HAP-1 (cell line): ENCODE measurements at regions not wholly inside any gene's neighbourhood (a gene's known extent, or its start where the extent isn't known, plus 50 kb on each side); places are given as distances from the start of the nearest gene placed in this dataset.
A peak's percentile ranks its signal among the peaks of the same experiment; 100 is the strongest.

Source experiments
- DNase-seq, 2 experiments: peaks; one replicate each; pipeline ENCODE4 v3.0.0-alpha.2; 2016 to 2020; ENCODE audit warnings: low spot score in 2 of 2
- H3K27me3 ChIP-seq: fragments of 250-450 bp; sonication (Bioruptor Pico); 2 replicates; pipeline ENCODE4 v1.5.1; 2020; ENCODE audit warnings: low read depth, mild to moderate bottlenecking, moderate library complexity
- H3K36me3 ChIP-seq: fragments of 250-450 bp; sonication (Bioruptor Pico); replicated peaks from 2 replicates; pipeline ENCODE4 v1.5.1; 2020; ENCODE audit warnings: mild to moderate bottlenecking
- H3K4me1 ChIP-seq: fragments of 250-450 bp; sonication (Bioruptor Pico); 2 replicates; pipeline ENCODE4 v1.5.1; 2020; ENCODE audit warnings: mild to moderate bottlenecking
- H3K4me3 ChIP-seq: fragments of 250-450 bp; sonication (Bioruptor Pico); 2 replicates; pipeline ENCODE4 v1.5.1; 2020; ENCODE audit warnings: mild to moderate bottlenecking, moderate library complexity
- H3K9me3 ChIP-seq: fragments of 250-450 bp; sonication (Bioruptor Pico); 2 replicates; pipeline ENCODE4 v1.5.1; 2020; ENCODE audit warnings: mild to moderate bottlenecking, moderate library complexity
- in situ Hi-C: fragments of 300-500 bp; cut with MboI; formaldehyde crosslinking; loops from 3 replicates; pipeline ENCODE4 v1.14.3; 2020; ENCODE audit warnings: low sequenced_read_pairs, inconsistent platforms, mixed read lengths

DNA sequence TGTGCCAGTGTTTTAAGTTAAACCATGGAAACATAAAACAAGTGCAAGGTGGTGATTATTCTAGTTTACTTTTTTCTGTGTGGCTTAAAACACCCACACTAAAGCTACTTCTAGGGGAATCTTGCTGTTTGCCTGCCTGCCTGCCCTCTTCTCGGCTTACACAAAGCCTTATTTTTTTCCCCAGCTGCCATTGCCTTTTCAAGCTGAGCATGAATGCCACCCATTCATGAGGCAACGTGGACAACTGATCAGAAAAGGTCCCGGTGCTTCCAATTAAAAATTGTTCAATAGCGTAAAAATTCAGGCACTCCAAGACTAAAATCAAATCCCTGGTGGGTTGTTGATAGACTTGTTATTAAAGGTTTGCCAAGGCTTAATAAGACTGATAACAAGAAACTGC is 401.4 kb downstream of the TMEM161B start:
- H3K4me1 ChIP-seq, result no peaks in the 10 kb centered on the region
- DNase-seq, result no peak
- no peaks in the 10 kb centered on the region for H3K27me3 ChIP-seq
- no peak overlapping the region for H3K4me3 ChIP-seq
- in situ Hi-C loops, result no loop called here
- no peaks in the 10 kb centered on the region for H3K36me3 ChIP-seq
- no peaks in the 10 kb centered on the region for H3K9me3 ChIP-seq

DNA sequence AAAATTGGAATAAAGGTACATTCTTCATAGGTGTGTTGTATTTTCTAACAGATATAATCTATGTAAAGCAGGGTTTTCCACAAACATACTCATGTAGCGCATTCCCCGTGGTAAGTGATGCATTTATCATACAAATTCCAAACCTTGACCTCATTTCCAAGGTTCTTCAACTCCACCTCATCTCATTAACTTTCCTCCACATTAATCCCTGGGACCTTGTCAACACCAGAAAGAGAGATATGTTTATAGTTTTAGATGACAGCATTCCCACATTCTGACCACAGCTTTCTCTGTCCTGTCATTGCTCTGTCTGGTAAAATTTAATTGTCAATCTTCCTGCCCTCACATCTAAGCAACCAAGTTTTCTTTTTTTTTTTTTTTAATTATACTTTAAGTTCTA is 415.1 kb downstream of the TMEM161B start:
- DNase-seq, result no peak
- no peaks in the 10 kb centered on the region for H3K36me3 ChIP-seq

DNA sequence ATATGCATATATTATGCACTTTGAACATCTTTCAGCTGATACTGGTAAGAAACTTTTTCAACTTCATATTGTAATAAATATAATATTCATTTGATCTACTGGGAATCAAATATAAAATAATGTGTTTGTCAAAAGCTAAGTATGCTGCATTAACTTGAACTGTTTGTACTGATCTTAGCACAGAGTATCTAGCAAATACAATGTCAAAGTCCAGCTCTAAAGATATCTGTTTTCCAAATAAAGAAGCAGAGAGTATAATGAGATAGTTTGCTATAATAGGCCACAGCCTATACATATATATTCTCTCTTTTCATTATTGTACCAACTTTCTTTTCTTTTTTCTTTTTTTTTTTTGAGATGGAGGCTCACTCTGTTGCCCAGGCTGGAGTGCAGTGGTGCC is 417.0 kb downstream of the TMEM161B start:
- H3K4me3 ChIP-seq, result no peak overlapping the region
- DNase-seq, result no peak
- H3K4me1 ChIP-seq, result no peaks in the 10 kb centered on the region
- H3K27me3 ChIP-seq, result no peaks in the 10 kb centered on the region
- no peaks in the 10 kb centered on the region for H3K36me3 ChIP-seq
- in situ Hi-C loops, result no loop called here
- no peaks in the 10 kb centered on the region for H3K9me3 ChIP-seq

More for the DNA sequence above, 415.1 kb downstream of the TMEM161B start:
- Histone ChIP-seq H3K4me1 (no peaks in the 10 kb centered on the region), H3K9me3 (no peaks in the 10 kb centered on the region), H3K27me3 (no peaks in the 10 kb centered on the region), H3K4me3 (no peak overlapping the region)
- in situ Hi-C loops, result no loop called here

DNA sequence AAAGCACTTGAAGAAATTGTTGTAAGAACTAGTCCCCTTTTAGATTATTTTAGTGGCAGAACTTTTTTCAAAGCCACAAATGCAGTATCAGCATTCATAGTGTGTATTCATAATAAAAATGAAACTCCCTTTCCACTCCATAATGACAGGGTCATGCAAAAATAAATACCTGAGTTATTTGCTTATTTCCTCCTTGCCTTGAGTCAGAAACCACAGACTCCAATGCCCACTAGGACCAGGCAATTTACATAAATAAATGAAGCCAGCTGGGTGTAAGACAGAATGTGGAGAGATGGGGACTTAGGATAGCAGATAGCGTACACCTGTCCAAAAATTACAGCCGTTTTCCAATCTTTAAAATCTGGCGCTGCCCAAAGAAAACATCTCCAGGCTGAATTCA is 417.8 kb downstream of the TMEM161B start:
- no peaks in the 10 kb centered on the region for H3K36me3 ChIP-seq
- in situ Hi-C loops, result no loop called here
- no peaks in the 10 kb centered on the region for H3K9me3 ChIP-seq
- no peaks in the 10 kb centered on the region for H3K27me3 ChIP-seq
- H3K4me1 ChIP-seq, result no peaks in the 10 kb centered on the region
- DNase-seq, result no peak
- H3K4me3 ChIP-seq, result no peak overlapping the region

DNA sequence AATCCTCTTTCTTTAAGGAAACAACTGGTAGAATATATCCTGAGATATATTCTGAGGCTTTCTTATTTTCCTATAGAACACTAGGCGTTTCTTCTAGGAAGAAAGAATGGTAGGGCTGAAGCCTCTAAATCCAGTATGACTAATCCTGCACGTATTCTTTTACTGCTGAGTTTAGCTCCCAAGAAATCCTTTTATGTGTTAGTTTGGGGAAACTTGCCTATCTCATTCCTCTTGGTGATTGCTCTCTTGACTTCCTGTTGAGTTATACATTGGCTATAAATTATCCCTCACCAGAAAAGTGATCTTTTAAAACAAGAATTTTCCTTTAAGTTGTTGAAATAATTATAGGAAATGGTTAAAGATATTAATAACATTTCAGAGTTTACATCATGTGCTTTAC is 422.9 kb downstream of the TMEM161B start:
- in situ Hi-C loops, result no loop called here
- H3K4me1 ChIP-seq, result no peaks in the 10 kb centered on the region
- DNase-seq, result no peak
- H3K36me3 ChIP-seq, result no peaks in the 10 kb centered on the region
- H3K9me3 ChIP-seq, result no peaks in the 10 kb centered on the region
- H3K4me3 ChIP-seq, result no peak overlapping the region
- no peaks in the 10 kb centered on the region for H3K27me3 ChIP-seq

DNA sequence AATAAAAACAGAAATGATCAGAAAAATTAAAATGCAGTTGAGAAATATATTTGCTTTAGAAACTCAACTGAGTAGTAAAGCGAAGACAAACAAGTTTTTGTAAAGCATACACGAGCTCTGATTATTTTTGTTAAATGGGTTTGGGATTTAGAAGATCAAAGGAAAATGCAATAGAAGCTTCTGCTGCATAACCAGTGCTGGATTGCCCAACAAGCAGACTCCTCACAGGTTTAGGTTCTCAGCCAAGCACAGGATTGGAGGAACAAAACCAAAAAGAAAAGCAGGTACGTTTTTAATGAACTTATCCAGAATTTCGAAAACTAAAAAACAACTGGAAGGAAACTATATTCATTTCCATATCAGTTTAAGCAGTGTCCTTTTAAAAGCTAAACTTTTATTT is 423.8 kb downstream of the TMEM161B start:
- H3K36me3 ChIP-seq, result no peaks in the 10 kb centered on the region
- no peak overlapping the region for H3K4me3 ChIP-seq
- H3K27me3 ChIP-seq, result no peaks in the 10 kb centered on the region
- DNase-seq, result no peak
- in situ Hi-C loops, result no loop called here
- no peaks in the 10 kb centered on the region for H3K4me1 ChIP-seq
- H3K9me3 ChIP-seq, result no peaks in the 10 kb centered on the region

DNA sequence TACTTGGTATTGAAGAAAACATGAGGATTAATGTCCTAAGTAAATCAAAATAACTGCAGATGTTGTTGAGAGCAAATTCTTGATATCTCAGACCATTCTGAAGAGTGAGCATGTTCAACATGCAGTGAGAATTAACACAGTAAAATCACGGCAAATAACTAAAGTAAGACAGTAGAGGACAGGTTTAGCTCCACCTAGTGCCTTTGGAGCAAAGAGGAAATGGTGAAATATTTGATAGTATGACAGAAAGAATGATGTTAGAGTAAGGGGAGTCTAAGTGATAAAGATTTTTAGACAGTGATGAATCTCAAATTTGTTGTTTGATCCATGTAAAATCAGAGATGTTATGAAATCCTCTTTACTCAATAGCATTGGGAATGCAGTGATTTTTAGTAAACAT is 424.2 kb downstream of the TMEM161B start:
- Histone ChIP-seq H3K36me3 (no peaks in the 10 kb centered on the region), H3K9me3 (no peaks in the 10 kb centered on the region), H3K27me3 (no peaks in the 10 kb centered on the region), H3K4me3 (no peak overlapping the region), H3K4me1 (no peaks in the 10 kb centered on the region)
- in situ Hi-C loops, result no loop called here
- no peak for DNase-seq

DNA sequence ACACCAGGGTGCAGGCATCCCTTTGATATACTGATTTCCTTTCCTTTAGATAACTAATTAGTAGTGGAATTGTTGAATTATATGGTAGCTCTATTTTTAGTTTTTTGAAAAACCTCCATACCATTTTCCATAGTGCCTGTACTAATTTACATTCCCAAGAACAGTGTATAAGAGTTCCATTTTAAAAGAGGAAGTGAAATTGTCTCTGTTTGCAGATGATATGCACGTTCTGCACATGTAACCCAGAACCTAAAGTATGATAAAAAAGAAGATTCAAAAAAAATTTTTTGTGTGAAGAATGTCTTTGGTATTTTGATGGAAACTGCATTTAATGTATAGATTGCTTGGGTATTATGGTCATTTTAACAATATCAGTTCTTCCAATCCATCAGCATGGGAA is 424.0 kb upstream of the CCNH start:
- H3K36me3 ChIP-seq, result no peaks in the 10 kb centered on the region
- DNase-seq, result no peak
- H3K4me1 ChIP-seq, result no peaks in the 10 kb centered on the region
- no peaks in the 10 kb centered on the region for H3K27me3 ChIP-seq
- no peak overlapping the region for H3K4me3 ChIP-seq
- in situ Hi-C loops, result no loop called here
- no peaks in the 10 kb centered on the region for H3K9me3 ChIP-seq

DNA sequence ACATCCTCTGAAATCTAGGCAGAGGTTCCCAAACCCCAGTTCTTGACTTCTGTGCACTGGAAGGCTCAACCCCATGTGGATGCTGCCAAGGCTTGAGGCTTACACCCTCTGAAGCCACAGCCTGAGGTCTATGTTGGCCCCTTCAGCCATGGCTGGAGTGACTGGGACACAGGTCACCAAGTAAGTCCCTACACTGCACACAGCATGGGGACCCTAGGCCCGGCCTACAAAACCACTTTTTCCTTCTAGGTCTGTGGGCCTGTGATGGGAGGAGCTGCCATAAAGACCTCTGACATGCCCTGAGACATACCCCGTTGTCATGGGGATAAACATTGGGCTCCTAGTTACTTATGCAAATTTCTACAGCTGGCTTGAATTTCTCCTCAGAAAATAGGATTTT is 418.8 kb upstream of the CCNH start:
- in situ Hi-C loops, result no loop called here
- H3K4me1 ChIP-seq, result peaks cover 8% of the 10 kb centered on the region; the same call in 1 of the 2 replicates
- no peaks in the 10 kb centered on the region for H3K27me3 ChIP-seq
- no peak overlapping the region for H3K4me3 ChIP-seq
- no peaks in the 10 kb centered on the region for H3K9me3 ChIP-seq
- H3K36me3 ChIP-seq, result no peaks in the 10 kb centered on the region
- DNase-seq, result no peak

DNA sequence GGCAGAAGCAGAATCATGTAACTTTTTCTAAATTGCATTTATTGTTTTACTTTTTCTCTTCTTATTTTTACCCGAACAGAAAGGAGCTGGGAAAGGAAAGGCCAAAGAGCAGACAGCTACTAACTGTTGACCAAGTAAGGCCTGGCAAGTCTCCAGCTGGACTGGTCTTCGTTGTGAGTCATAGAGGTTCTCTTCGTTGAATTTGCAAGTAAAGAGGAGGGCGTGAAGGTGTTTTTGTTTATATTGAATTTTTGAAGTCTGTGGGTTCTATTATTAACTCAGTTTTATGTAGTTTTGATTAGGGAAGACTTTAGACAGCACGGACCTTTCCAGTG is 416.5 kb upstream of the CCNH start:
- peaks cover 8% of the 10 kb centered on the region; the same call in 1 of the 2 replicates for H3K4me1 ChIP-seq
- DNase-seq, result peak; percentile 12 to 61
- in situ Hi-C loops, result no loop called here
- H3K9me3 ChIP-seq, result no peaks in the 10 kb centered on the region
- no peaks in the 10 kb centered on the region for H3K36me3 ChIP-seq
- no peak overlapping the region for H3K4me3 ChIP-seq
- H3K27me3 ChIP-seq, result no peaks in the 10 kb centered on the region

DNA sequence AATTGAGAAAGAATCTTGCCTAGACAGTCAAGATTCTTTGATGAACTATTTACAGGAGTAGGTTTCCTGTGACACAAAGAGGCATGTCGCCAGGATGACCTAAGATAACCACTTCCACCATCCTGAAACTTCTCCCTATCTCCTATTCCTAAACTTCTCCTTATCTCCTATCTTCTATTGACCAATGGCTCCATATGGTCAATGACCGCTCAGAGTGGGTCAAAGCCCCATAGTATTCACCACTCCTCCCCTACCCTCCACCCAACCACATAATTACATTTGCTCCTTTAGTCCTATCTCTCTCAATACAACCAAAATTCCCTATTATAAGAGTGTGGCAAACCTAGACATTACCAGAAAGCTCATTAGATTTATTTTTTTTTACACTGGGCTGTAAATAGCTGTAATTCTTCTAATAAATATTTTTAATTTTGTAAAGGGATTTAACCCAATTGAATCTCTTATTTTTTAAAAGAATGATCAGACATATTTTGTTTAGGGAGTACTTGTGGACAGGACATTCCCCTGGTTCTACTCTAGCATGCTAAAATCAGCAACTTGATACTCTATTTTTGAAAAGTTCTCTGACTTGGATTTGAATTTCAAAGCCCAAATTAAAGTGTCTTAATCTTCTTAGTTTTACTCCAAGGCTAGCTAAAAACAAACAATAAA is 416.0 kb upstream of the CCNH start:
- Histone ChIP-seq H3K4me1 (peaks cover 8% of the 10 kb centered on the region; the same call in 1 of the 2 replicates), H3K27me3 (no peaks in the 10 kb centered on the region), H3K4me3 (no peak overlapping the region), H3K36me3 (no peaks in the 10 kb centered on the region), H3K9me3 (no peaks in the 10 kb centered on the region)
- DNase-seq, result no peak
- in situ Hi-C loops, result no loop called here

DNA sequence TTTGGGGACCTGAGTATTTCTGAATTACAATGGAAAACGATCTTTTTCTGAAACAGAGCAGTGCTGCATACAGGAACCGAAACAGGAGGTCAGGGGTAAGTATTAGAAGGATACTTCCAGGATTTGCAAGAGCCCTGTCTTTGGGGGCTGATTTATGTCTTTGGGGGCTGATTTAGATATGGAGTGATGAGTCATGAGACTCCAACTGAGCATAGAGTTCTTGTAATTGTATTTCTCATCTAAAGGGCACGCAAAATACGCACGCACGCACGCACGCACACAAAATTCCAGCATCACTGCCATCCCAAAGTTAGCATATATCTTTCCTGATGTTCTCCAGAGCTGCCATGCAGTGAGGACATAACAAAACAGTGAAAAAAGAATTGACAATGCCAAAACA is 414.8 kb upstream of the CCNH start:
- H3K4me1 ChIP-seq, result peaks cover 8% of the 10 kb centered on the region; the same call in 1 of the 2 replicates
- H3K27me3 ChIP-seq, result no peaks in the 10 kb centered on the region
- no peak for DNase-seq
- H3K9me3 ChIP-seq, result no peaks in the 10 kb centered on the region
- H3K4me3 ChIP-seq, result no peak overlapping the region
- no peaks in the 10 kb centered on the region for H3K36me3 ChIP-seq
- in situ Hi-C loops, result no loop called here

DNA sequence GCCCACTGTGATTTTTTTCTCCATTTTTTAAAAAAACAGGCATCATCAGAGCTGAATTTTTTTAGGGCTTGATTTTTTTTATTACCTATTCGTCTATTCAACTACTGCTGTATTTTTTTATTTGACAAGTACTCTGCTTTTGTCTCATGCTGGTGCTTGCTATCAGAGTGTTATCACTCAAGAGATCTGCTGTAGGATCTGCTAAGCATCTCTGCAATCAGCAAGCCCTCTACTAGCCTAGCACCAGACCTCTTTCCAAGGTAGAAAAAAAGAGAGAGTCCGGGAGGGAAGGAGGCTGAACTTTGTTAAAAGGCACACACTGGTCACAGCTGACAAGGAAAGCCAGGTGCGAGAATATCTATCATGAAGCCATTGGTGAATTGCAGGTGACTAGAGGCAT is 413.8 kb upstream of the CCNH start:
- no peak for DNase-seq
- Histone ChIP-seq H3K4me1 (peaks cover 8% of the 10 kb centered on the region; the same call in 1 of the 2 replicates), H3K9me3 (no peaks in the 10 kb centered on the region), H3K4me3 (no peak overlapping the region), H3K36me3 (no peaks in the 10 kb centered on the region), H3K27me3 (no peaks in the 10 kb centered on the region)
- in situ Hi-C loops, result no loop called here

DNA sequence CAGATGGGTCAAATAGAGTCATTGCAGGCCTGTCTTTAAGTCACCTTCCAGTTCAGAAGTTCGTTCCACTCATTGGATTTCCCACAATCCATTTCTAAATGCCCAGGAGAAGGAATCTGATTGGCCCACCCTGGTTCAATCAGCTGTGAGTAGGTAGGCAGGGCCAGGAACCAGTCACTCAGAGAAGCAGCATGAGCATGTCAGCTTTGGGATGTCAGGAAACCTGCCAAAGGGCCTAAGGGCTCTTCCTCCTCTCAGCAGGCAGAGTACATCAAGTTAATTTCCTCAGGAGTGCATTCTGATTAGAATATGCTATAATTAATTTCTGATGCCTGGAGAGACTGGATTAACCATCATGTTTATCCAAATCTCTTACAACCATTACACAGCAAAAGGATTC is 412.9 kb upstream of the CCNH start:
- DNase-seq, result no peak
- H3K27me3 ChIP-seq, result no peaks in the 10 kb centered on the region
- in situ Hi-C loops, result no loop called here

DNA sequence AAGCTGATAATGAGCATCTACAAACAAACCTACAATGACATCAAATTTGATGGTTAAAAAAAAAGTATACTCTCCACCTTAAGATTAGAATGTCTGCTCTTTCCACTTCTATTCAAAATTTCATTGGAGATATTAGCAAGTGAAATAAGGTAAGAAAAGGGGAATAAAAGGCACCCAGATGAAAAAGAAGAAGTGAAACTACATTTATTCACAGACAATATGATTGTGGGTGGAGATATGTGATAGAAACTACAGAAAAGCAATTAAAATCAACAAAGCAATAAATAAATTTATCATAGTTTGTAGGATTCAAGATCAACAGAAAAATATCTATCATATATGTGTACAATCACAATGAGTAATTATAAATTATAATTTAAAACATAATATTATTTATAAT is 395.1 kb upstream of the CCNH start:
- in situ Hi-C loops, result no loop called here

More for the DNA sequence above, 412.9 kb upstream of the CCNH start:
- H3K9me3 ChIP-seq, result no peaks in the 10 kb centered on the region
- peaks cover 8% of the 10 kb centered on the region; the same call in 1 of the 2 replicates for H3K4me1 ChIP-seq
- no peak overlapping the region for H3K4me3 ChIP-seq
- no peaks in the 10 kb centered on the region for H3K36me3 ChIP-seq

More for the DNA sequence above, 395.1 kb upstream of the CCNH start:
- no peak for DNase-seq
- Histone ChIP-seq H3K4me1 (no peaks in the 10 kb centered on the region), H3K27me3 (no peaks in the 10 kb centered on the region), H3K9me3 (no peaks in the 10 kb centered on the region), H3K4me3 (no peak overlapping the region), H3K36me3 (no peaks in the 10 kb centered on the region)
